ENCODE measurements at regions not wholly inside any gene's neighbourhood (a gene's known extent, or its start where the extent isn't known, plus 50 kb on each side); places are given as distances from the start of the nearest gene placed in this dataset.

DNA sequence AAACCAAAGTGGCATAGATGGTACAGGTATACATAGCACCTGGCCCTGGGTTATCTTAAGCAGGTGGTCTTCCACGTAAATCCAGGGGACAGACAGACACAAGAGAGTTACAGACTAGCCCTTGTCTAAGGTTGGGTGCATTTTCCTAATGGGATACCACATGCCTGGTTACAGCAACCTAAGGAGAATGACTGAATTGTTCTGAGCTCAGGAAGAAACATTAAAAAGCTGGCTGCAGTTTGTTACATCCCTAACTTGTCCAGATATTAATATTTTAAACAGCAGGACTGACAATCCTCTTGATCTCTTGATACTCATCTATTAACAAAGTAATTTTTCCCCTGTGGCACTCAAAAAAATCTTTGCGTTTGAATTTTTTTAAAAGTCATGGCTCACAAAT is 102.2 kb upstream of the SERP2 start:
- TF ChIP-seq, protein P1, sequence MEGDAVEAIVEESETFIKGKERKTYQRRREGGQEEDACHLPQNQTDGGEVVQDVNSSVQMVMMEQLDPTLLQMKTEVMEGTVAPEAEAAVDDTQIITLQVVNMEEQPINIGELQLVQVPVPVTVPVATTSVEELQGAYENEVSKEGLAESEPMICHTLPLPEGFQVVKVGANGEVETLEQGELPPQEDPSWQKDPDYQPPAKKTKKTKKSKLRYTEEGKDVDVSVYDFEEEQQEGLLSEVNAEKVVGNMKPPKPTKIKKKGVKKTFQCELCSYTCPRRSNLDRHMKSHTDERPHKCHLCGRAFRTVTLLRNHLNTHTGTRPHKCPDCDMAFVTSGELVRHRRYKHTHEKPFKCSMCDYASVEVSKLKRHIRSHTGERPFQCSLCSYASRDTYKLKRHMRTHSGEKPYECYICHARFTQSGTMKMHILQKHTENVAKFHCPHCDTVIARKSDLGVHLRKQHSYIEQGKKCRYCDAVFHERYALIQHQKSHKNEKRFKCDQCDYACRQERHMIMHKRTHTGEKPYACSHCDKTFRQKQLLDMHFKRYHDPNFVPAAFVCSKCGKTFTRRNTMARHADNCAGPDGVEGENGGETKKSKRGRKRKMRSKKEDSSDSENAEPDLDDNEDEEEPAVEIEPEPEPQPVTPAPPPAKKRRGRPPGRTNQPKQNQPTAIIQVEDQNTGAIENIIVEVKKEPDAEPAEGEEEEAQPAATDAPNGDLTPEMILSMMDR (IDR thresholded peaks at IDR 0.05), result no peak
- TF ChIP-seq POLR2A (IDR thresholded peaks at IDR 0.05), result no peak
